Lower leg skin (tissue), 3 donors: ENCODE measurements at regions not wholly inside any gene's neighbourhood (a gene's known extent, or its start where the extent isn't known, plus 50 kb on each side); places are given as distances from the start of the nearest gene placed in this dataset.

Experiments
- CTCF ChIP-seq, 3 donors: fragments of 450-650 bp; IDR thresholded peaks; one replicate each; pipeline ENCODE4 v1.5.1; 2016; ENCODE audit warnings: antibody characterized with exemption in 3 of 3, mild to moderate bottlenecking in 3 of 3, moderate library complexity in 2 of 3
- POLR2A ChIP-seq, 2 donors: fragments of 450-650 bp; IDR thresholded peaks; one replicate each; pipeline ENCODE4 v1.6.1; 2016 to 2017; ENCODE audit warnings: antibody characterized with exemption in 2 of 2, mild to moderate bottlenecking in 1 of 2, moderate library complexity in 1 of 2

DNA sequence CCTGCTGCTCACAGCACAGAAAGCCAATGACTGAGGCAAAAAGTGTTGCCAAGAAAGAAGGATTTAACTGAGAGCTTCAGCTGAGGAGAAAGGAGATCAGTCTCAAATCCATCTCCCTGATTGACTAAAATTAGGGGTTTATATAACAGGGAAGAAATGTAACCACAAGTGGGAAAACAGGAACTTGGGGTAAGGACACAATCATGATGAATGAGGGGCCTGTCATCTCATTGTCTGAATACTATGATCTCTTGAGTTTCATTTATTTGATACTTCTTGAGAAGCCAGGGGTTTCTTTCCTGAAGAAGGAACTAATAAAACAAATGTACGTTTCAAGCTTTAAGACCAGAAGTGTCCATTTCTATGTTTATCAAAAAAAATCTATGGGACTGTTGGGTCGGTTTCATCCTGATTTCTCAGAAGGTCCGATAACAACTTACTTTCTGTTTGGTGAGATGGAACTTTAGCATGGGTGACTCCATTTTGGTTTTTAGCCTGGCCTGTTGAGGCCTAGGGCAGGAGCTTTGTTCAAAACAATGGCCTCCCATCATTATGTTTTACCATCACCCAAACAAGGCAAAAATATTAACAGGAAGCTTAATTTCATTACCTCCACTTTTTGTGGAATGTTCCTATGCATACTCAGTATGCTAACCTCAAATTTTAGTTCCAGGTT, 76.6 kb upstream of the PIAS1 start:
- TF ChIP-seq CTCF (IDR thresholded peaks at IDR 0.05) (no peak), POLR2A (IDR thresholded peaks at IDR 0.05) (no peak)
